ENCODE measurements at regions not wholly inside any gene's neighbourhood (a gene's known extent, or its start where the extent isn't known, plus 50 kb on each side); places are given as distances from the start of the nearest gene placed in this dataset.
A peak's percentile ranks its signal among the peaks of the same experiment; 100 is the strongest.

- Histone ChIP-seq H3F3A (ENCODE audit: low read depth) (no peaks in the 10 kb centered on the region), H4K20me1 (ENCODE audit: low read depth) (no peaks in the 10 kb centered on the region), H3K9me3 (ENCODE audit: low read depth) (no peaks in the 10 kb centered on the region), H3K36me3 (no peaks in the 10 kb centered on the region), H3K27ac (no peak overlapping the region), H3K27me3 (no peaks in the 10 kb centered on the region), H3K4me2 (peak overlapping the region; percentile 57), H3K9ac (no peak overlapping the region), H2AFZ (replicated peaks) (peak overlapping the region; percentile 68), H3K79me2 (ENCODE audit: low read depth) (no peaks in the 10 kb centered on the region), H3K4me3 (no peak overlapping the region), H3K4me1 (no peaks in the 10 kb centered on the region)
- Mint-ChIP-seq H3K27ac (no peak overlapping the region), H3K36me3 (peaks cover 3% of the 10 kb centered on the region), H3K9me3 (no peaks in the 10 kb centered on the region), H3K4me1 (peaks cover 22% of the 10 kb centered on the region), H3K4me3 (peak overlapping the region; percentile 41), H3K27me3 (ENCODE audit: insufficient read depth, low read depth) (peaks cover 5% of the 10 kb centered on the region)
- TF ChIP-seq EZH2phosphoT487 (IDR thresholded peaks at IDR 0.05) (no peak), EZH2 (IDR thresholded peaks at IDR 0.05) (no peak), CTCF (IDR thresholded peaks at IDR 0.05) (no peak)
- DNase-seq (ENCODE audit: low spot score): peak; percentile 71
Observed at GRCh38 chr22:23383491-23384361, 196.4 kb downstream of the IGLL1 start.

GRCh38 chr22:23382428-23383218 is 197.5 kb downstream of the IGLL1 start:
- Histone ChIP-seq H3K27me3 (no peaks in the 10 kb centered on the region), H3K27ac (no peak overlapping the region), H3K4me1 (no peaks in the 10 kb centered on the region), H3F3A (ENCODE audit: low read depth) (no peaks in the 10 kb centered on the region), H3K79me2 (ENCODE audit: low read depth) (no peaks in the 10 kb centered on the region), H3K4me3 (no peak overlapping the region), H3K9ac (no peak overlapping the region), H4K20me1 (ENCODE audit: low read depth) (no peaks in the 10 kb centered on the region), H3K36me3 (no peaks in the 10 kb centered on the region), H2AFZ (replicated peaks) (no peak overlapping the region), H3K9me3 (ENCODE audit: low read depth) (no peaks in the 10 kb centered on the region), H3K4me2 (no peak overlapping the region)
- Mint-ChIP-seq H3K4me3 (no peak overlapping the region), H3K9me3 (no peaks in the 10 kb centered on the region), H3K36me3 (peaks cover 3% of the 10 kb centered on the region), H3K27ac (no peak overlapping the region), H3K4me1 (peaks cover 22% of the 10 kb centered on the region), H3K27me3 (ENCODE audit: insufficient read depth, low read depth) (peaks cover 7% of the 10 kb centered on the region)
- DNase-seq (ENCODE audit: low spot score): no peak
- TF ChIP-seq EZH2phosphoT487 (IDR thresholded peaks at IDR 0.05): no peak
- TF ChIP-seq EZH2 (IDR thresholded peaks at IDR 0.05): no peak
- TF ChIP-seq CTCF (IDR thresholded peaks at IDR 0.05): no peak

GRCh38 chr22:23381661-23382427 is 198.2 kb downstream of the IGLL1 start:
- Histone ChIP-seq H4K20me1 (ENCODE audit: low read depth) (no peaks in the 10 kb centered on the region), H3F3A (ENCODE audit: low read depth) (no peaks in the 10 kb centered on the region), H3K4me2 (no peak overlapping the region), H3K9ac (no peak overlapping the region), H3K79me2 (ENCODE audit: low read depth) (no peaks in the 10 kb centered on the region), H3K4me1 (no peaks in the 10 kb centered on the region), H3K36me3 (no peaks in the 10 kb centered on the region), H3K27ac (no peak overlapping the region), H3K4me3 (no peak overlapping the region), H3K9me3 (ENCODE audit: low read depth) (no peaks in the 10 kb centered on the region), H2AFZ (replicated peaks) (no peak overlapping the region), H3K27me3 (no peaks in the 10 kb centered on the region)
- no peak for DNase-seq (ENCODE audit: low spot score)
- H3K36me3 Mint-ChIP-seq: peaks cover 3% of the 10 kb centered on the region
- no peaks in the 10 kb centered on the region for H3K9me3 Mint-ChIP-seq
- peaks cover 9% of the 10 kb centered on the region for H3K27me3 Mint-ChIP-seq (ENCODE audit: insufficient read depth, low read depth)
- no peak overlapping the region for H3K4me3 Mint-ChIP-seq
- peaks cover 22% of the 10 kb centered on the region for H3K4me1 Mint-ChIP-seq
- no peak overlapping the region for H3K27ac Mint-ChIP-seq
- TF ChIP-seq EZH2 (IDR thresholded peaks at IDR 0.05) (no peak), CTCF (IDR thresholded peaks at IDR 0.05) (no peak), EZH2phosphoT487 (IDR thresholded peaks at IDR 0.05) (no peak)

Measured in neural progenitor cell (in vitro differentiated cells).